ENCODE measurements at regions not wholly inside any gene's neighbourhood (a gene's known extent, or its start where the extent isn't known, plus 50 kb on each side); places are given as distances from the start of the nearest gene placed in this dataset.

- H4K20me1 ChIP-seq (replicated peaks; ENCODE audit: control insufficient read depth, insufficient read depth, low read length), result 0 out of 2 replicates have a peak, but pooled peaks cover 3% of the 10 kb centered on the region
- ATAC-seq (peak; percentile 73), DNase-seq (ENCODE audit: extremely low read depth in 1 of 4, low spot score in 3 of 4) (no peak), FAIRE-seq (no peak)
- BruUV-seq (replicated peaks), result no TSS peak
- H3K9me1 ChIP-seq (ENCODE audit: control insufficient read depth, insufficient read depth, low read length), result no peaks in the 10 kb centered on the region
- peaks cover 0 to 8% of the 10 kb centered on the region in 2 experiments; a peak in 1 of 5 replicates for H3K27me3 ChIP-seq (ENCODE audit: control insufficient read depth in 2 of 2, insufficient read depth in 2 of 2, low read length in 2 of 2)
- no peaks in the 10 kb centered on the region for H3K79me2 ChIP-seq (ENCODE audit: control insufficient read depth, insufficient read depth, low read length)
- in situ Hi-C loops (cut with MboI) (no loop called here), intact Hi-C loops (cut with micrococcal nuclease) (loop anchor here (2.0 to 5.0 kb wide), 3 partner anchors 100 to 1835 kb away; partner anchors contain the start of gene EPHA4)
- H3K4me3 ChIP-seq, result no peak overlapping the region
- H3K9ac ChIP-seq (ENCODE audit: insufficient read depth in 1 of 2, low read depth in 2 of 2, low read length in 2 of 2), result no peak overlapping the region; a peak in 1 of 4 replicates
- no peaks in the 10 kb centered on the region for H3K36me3 ChIP-seq (ENCODE audit: control insufficient read depth, insufficient read depth, low read length)
- no peak overlapping the region for H3K27ac ChIP-seq (ENCODE audit: extremely low read depth, low read depth, low read length)
- WGBS (ENCODE audit: insufficient coverage, low coverage, missing lambda C conversion rate), result 0% methylated on average over 4 of the region's 4 CpGs
- H3K9me3 ChIP-seq (replicated peaks; ENCODE audit: control insufficient read depth, insufficient read depth, low read depth, low read length), result no peaks in the 10 kb centered on the region
- ChIA-PET POLR2A (no interaction called here), CTCF (ENCODE audit: low intra/inter-chr PET ratio) (no interaction called here)
- H2AFZ ChIP-seq (ENCODE audit: low read depth, low read length), result no peak overlapping the region
- H3K4me2 ChIP-seq (ENCODE audit: insufficient read depth, low read length), result no peak overlapping the region
- H3K4me1 ChIP-seq (replicated peaks in 1 of 2; ENCODE audit: control insufficient read depth in 2 of 2, insufficient read depth in 2 of 2, low read length in 2 of 2), result no peaks in the 10 kb centered on the region
- TF ChIP-seq E2F4 (CRISPR knock-in tag; IDR thresholded peaks at IDR 0.05; ENCODE audit: low read depth), result no peak
- TF ChIP-seq CTCF (IDR thresholded peaks at IDR 0.05 in 2 of 3, conservative IDR thresholded peaks at IDR 0.05 in 1 of 3; ENCODE audit: insufficient read depth in 2 of 3, low read depth in 1 of 3, low read length in 3 of 3), result peak; percentile 11 to 33 (median 26); a peak in 2 of 6 replicates
- peak in 1 of 2 experiments; percentile 42; a peak in 3 of 4 replicates for TF ChIP-seq RAD21 (CRISPR knock-in tag; conservative IDR thresholded peaks at IDR 0.05 in 1 of 2, IDR thresholded peaks at IDR 0.05 in 1 of 2)
These were observed 109.9 kb downstream of the SLC4A3 start for GRCh38 chr2:219737270-219737691.

Data from K562 (cell line).